GM10266 (cell line): ENCODE measurements at regions not wholly inside any gene's neighbourhood (a gene's known extent, or its start where the extent isn't known, plus 50 kb on each side); places are given as distances from the start of the nearest gene placed in this dataset.

Experiments used
- DNase-seq: peaks from one replicate; pipeline ENCODE4 v3.0.0; 2012; ENCODE audit errors: extremely low spot score
- CTCF ChIP-seq: IDR thresholded peaks from 2 replicates; pipeline ENCODE4 v1.5.1; 2012; ENCODE audit warnings: mild to moderate bottlenecking, low read depth; ENCODE audit not compliant: control insufficient read depth, insufficient read depth; ENCODE audit errors: missing control alignments

GRCh38 chr6:114576330-114576729 lies 233.5 kb upstream of the HS3ST5 start:
- TF ChIP-seq CTCF, result no peak
- DNase-seq, result no peak

- no peak for DNase-seq
- no peak for TF ChIP-seq CTCF
These were observed 226.8 kb upstream of the HS3ST5 start for GRCh38 chr6:114569669-114570068.

GRCh38 chr6:114564302-114564933 lies 221.6 kb upstream of the HS3ST5 start:
- DNase-seq, result no peak
- no peak for TF ChIP-seq CTCF

- no peak for TF ChIP-seq CTCF
- no peak for DNase-seq
These were observed 216.6 kb upstream of the HS3ST5 start for GRCh38 chr6:114559419-114559818.

GRCh38 chr6:114558153-114558552 lies 215.3 kb upstream of the HS3ST5 start:
- no peak for TF ChIP-seq CTCF
- no peak for DNase-seq

- DNase-seq, result no peak
- TF ChIP-seq CTCF, result no peak
These were observed 214.1 kb upstream of the HS3ST5 start for GRCh38 chr6:114556846-114557488.

GRCh38 chr6:114550316-114550715 lies 207.5 kb upstream of the HS3ST5 start:
- no peak for DNase-seq
- no peak for TF ChIP-seq CTCF
